Mesenchymal stem cell (in vitro differentiated cells and primary cell): ENCODE measurements at regions not wholly inside any gene's neighbourhood (a gene's known extent, or its start where the extent isn't known, plus 50 kb on each side); places are given as distances from the start of the nearest gene placed in this dataset.

Source experiments
- DNase-seq: peaks from one replicate; pipeline ENCODE4 v3.0.0-alpha.2; 2013
- H2AFZ ChIP-seq: one replicate; pipeline ENCODE4 v1.6.1; 2013; ENCODE audit warnings: low read depth, mild to moderate bottlenecking, control low read depth, inconsistent platforms, low read length, moderate library complexity
- H2AK5ac ChIP-seq: 2 replicates; pipeline ENCODE4 v1.6.1; 2013; ENCODE audit warnings: low read length, moderate library complexity, mild to moderate bottlenecking, inconsistent platforms; ENCODE audit not compliant: severe bottlenecking
- H2BK120ac ChIP-seq: one replicate; pipeline ENCODE4 v1.6.1; 2013; ENCODE audit warnings: low read depth, mild to moderate bottlenecking, inconsistent platforms, low read length, moderate library complexity
- H2BK12ac ChIP-seq, 2 experiments: one replicate each; pipeline ENCODE4 v1.6.1; 2013; ENCODE audit warnings: inconsistent platforms in 2 of 2, low read length in 2 of 2, mild to moderate bottlenecking in 2 of 2, moderate library complexity in 2 of 2, control low read depth in 1 of 2
- H2BK15ac ChIP-seq: one replicate; pipeline ENCODE4 v1.6.1; 2013; ENCODE audit warnings: mild to moderate bottlenecking, low read depth, inconsistent platforms; ENCODE audit not compliant: poor library complexity, severe bottlenecking
- H2BK5ac ChIP-seq: 2 replicates; pipeline ENCODE4 v1.6.1; 2013; ENCODE audit warnings: low read depth, mild to moderate bottlenecking, low read length, control low read depth, inconsistent platforms; ENCODE audit not compliant: poor library complexity, severe bottlenecking
- H3K14ac ChIP-seq, 2 experiments: one replicate each; pipeline ENCODE4 v1.6.1; 2013; ENCODE audit warnings: inconsistent platforms in 2 of 2, low read length in 2 of 2, control low read depth in 1 of 2, mild to moderate bottlenecking in 1 of 2, moderate library complexity in 1 of 2
- H3K18ac ChIP-seq, 2 experiments: one replicate each; pipeline ENCODE4 v1.6.1; 2013; ENCODE audit warnings: inconsistent platforms in 2 of 2, low read length in 2 of 2, control low read depth in 1 of 2, low read depth in 1 of 2, mild to moderate bottlenecking in 1 of 2
- H3K23ac ChIP-seq, 2 experiments: one replicate each; pipeline ENCODE4 v1.6.1; 2013; ENCODE audit warnings: inconsistent platforms in 2 of 2, low read length in 2 of 2, mild to moderate bottlenecking in 2 of 2, moderate library complexity in 2 of 2, control low read depth in 1 of 2
- H3K27ac ChIP-seq: 2 replicates; pipeline ENCODE4 v1.5.1; 2013; ENCODE audit warnings: mild to moderate bottlenecking, moderate library complexity, low read length, control low read depth, inconsistent platforms; ENCODE audit not compliant: poor library complexity, severe bottlenecking
- H3K27me3 ChIP-seq, 2 experiments: 2 replicates each; pipeline versions ENCODE4 v1.6.1 to v1.7.0; 2013; ENCODE audit warnings: low read length in 2 of 2, mild to moderate bottlenecking in 2 of 2, moderate library complexity in 2 of 2, control low read depth in 1 of 2, inconsistent platforms in 1 of 2; ENCODE audit not compliant: control insufficient read depth in 1 of 2, insufficient read depth in 1 of 2
- H3K36me3 ChIP-seq, 2 experiments: 2 replicates each; pipeline versions ENCODE4 v1.6.1 to v1.7.0; 2013; ENCODE audit warnings: low read length in 2 of 2, control low read depth in 1 of 2, inconsistent platforms in 1 of 2, low read depth in 1 of 2, mild to moderate bottlenecking in 1 of 2; ENCODE audit not compliant: insufficient read depth in 2 of 2, control insufficient read depth in 1 of 2
- H3K4ac ChIP-seq, 2 experiments: one replicate each; pipeline ENCODE4 v1.6.1; 2013; ENCODE audit warnings: inconsistent platforms in 2 of 2, low read length in 2 of 2, mild to moderate bottlenecking in 2 of 2, moderate library complexity in 2 of 2, control low read depth in 1 of 2, low read depth in 1 of 2
- H3K4me1 ChIP-seq: 2 replicates; pipeline ENCODE4 v1.6.1; 2013; ENCODE audit warnings: low read depth, low read length, control low read depth; ENCODE audit not compliant: control insufficient read depth, insufficient read depth
- H3K4me2 ChIP-seq: 2 replicates; pipeline ENCODE4 v1.6.1; 2013; ENCODE audit warnings: low read length, mild to moderate bottlenecking, inconsistent platforms; ENCODE audit not compliant: poor library complexity, severe bottlenecking
- H3K4me3 ChIP-seq, 2 experiments: 2 replicates each; pipeline versions ENCODE4 v1.5.1 to v1.7.0; 2013; ENCODE audit warnings: low read length in 2 of 2, mild to moderate bottlenecking in 2 of 2, control low read depth in 1 of 2, low read depth in 1 of 2; ENCODE audit not compliant: insufficient read depth in 1 of 2
- H3K79me1 ChIP-seq: replicated peaks from 2 replicates; pipeline ENCODE4 v1.6.1; 2013; ENCODE audit warnings: mild to moderate bottlenecking, control low read depth, low read length, inconsistent platforms; ENCODE audit not compliant: poor library complexity, severe bottlenecking
- H3K9ac ChIP-seq: 2 replicates; pipeline ENCODE4 v1.7.0; 2013; ENCODE audit warnings: mild to moderate bottlenecking, low read length, moderate library complexity
- H3K9me3 ChIP-seq: 2 replicates; pipeline ENCODE4 v1.7.0; 2013; ENCODE audit warnings: mild to moderate bottlenecking, low read length; ENCODE audit not compliant: control insufficient read depth
- H4K8ac ChIP-seq: one replicate; pipeline ENCODE4 v1.6.1; 2013; ENCODE audit warnings: inconsistent platforms, mild to moderate bottlenecking, low read length, moderate library complexity
- H4K91ac ChIP-seq: one replicate; pipeline ENCODE4 v1.6.1; 2013; ENCODE audit warnings: mild to moderate bottlenecking, low read length, inconsistent platforms
- WGBS: methylation state at CpG from one replicate; pipeline ENCODE4 v1.1.7; 2013; ENCODE audit warnings: mixed read lengths; 5-methylcytosine and 5-hydroxymethylcytosine counted together

DNA sequence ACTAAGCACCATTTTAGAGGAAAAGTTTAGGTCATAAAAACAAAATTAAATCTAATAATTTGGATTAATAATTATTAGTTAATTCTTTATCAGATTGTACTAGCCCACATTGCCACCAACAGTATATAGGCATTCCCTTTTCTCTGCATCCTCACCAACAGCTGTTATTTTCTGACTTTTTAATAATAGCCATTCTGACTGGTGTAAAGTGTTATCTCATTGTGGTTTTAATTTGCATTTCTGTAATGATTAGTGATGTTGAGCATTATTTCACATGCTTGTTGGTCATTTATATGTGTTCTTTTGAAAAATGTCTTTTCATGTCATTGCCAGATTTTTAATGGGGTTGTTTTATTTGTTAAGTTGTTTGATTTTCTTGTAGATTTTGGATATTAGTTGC is 319.1 kb upstream of the SYNCRIP start:
- Histone ChIP-seq H3K4me3 (no peak overlapping the region), H3K9me3 (no peaks in the 10 kb centered on the region), H3K79me1 (no peaks in the 10 kb centered on the region), H3K36me3 (no peaks in the 10 kb centered on the region), H3K18ac (no peak overlapping the region), H4K91ac (no peak overlapping the region), H2AK5ac (no peak overlapping the region), H2BK15ac (no peak overlapping the region), H3K27me3 (no peaks in the 10 kb centered on the region), H3K4me2 (no peak overlapping the region), H2BK120ac (no peak overlapping the region), H3K4me1 (no peaks in the 10 kb centered on the region), H2AFZ (no peak overlapping the region), H3K4ac (no peak overlapping the region), H3K27ac (no peak overlapping the region), H2BK12ac (no peak overlapping the region), H3K23ac (no peak overlapping the region), H2BK5ac (no peak overlapping the region), H3K14ac (no peak overlapping the region), H3K9ac (no peak overlapping the region), H4K8ac (no peak overlapping the region)
- no peak for DNase-seq

DNA sequence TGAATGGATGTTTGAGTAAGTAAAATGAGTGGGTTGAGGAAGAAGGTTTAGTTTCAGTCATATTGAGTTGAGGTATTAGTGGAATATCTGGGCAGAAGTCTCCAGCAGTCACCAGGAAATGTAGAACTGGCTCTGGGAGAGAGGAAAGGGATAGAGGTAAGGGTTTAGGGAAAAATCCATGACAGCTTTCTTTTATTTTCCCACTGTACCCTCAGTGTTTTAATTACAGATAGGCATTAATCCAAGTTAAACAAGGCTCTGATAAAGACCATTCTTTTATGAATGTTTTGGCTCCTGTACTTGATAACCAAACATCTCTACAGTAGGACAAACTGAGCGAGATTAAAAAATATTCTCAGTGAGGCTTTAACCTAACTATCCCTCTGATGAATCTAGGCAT is 318.4 kb upstream of the SYNCRIP start:
- Histone ChIP-seq H3K4me3 (no peak overlapping the region), H2BK5ac (no peak overlapping the region), H3K36me3 (no peaks in the 10 kb centered on the region), H3K79me1 (no peaks in the 10 kb centered on the region), H3K23ac (no peak overlapping the region), H3K4me2 (no peak overlapping the region), H2AFZ (no peak overlapping the region), H2BK12ac (no peak overlapping the region), H3K9ac (no peak overlapping the region), H3K9me3 (no peaks in the 10 kb centered on the region), H4K91ac (no peak overlapping the region), H2BK15ac (no peak overlapping the region), H2AK5ac (no peak overlapping the region), H4K8ac (no peak overlapping the region), H3K27ac (no peak overlapping the region), H3K4ac (no peak overlapping the region), H3K4me1 (no peaks in the 10 kb centered on the region), H3K27me3 (no peaks in the 10 kb centered on the region), H3K18ac (no peak overlapping the region), H3K14ac (no peak overlapping the region), H2BK120ac (no peak overlapping the region)
- no peak for DNase-seq
- whole genome bisulfite sequencing = no CpG with 5 or more reads among the region's 1 CpG

GRCh38 chr6:85948481-85948880 is 305.8 kb upstream of the SYNCRIP start:
- no peak overlapping the region for H2BK15ac ChIP-seq
- no peak overlapping the region for H3K4me2 ChIP-seq
- no peaks in the 10 kb centered on the region for H3K79me1 ChIP-seq
- no peak overlapping the region for H4K8ac ChIP-seq
- no peak overlapping the region for H3K23ac ChIP-seq
- no peaks in the 10 kb centered on the region for H3K27me3 ChIP-seq
- no peak overlapping the region for H3K9ac ChIP-seq
- H3K4ac ChIP-seq = no peak overlapping the region
- no peak overlapping the region for H2BK120ac ChIP-seq
- no peaks in the 10 kb centered on the region for H3K36me3 ChIP-seq
- H2AK5ac ChIP-seq = no peak overlapping the region
- WGBS = no CpG with 5 or more reads among the region's 3 CpGs
- H2AFZ ChIP-seq = no peak overlapping the region
- no peak overlapping the region for H4K91ac ChIP-seq
- no peak for DNase-seq
- no peak overlapping the region for H3K27ac ChIP-seq
- no peak overlapping the region for H3K14ac ChIP-seq
- H3K4me1 ChIP-seq = no peaks in the 10 kb centered on the region
- no peak overlapping the region for H3K4me3 ChIP-seq
- peaks cover 4% of the 10 kb centered on the region for H3K9me3 ChIP-seq
- no peak overlapping the region for H2BK12ac ChIP-seq
- no peak overlapping the region for H3K18ac ChIP-seq
- no peak overlapping the region for H2BK5ac ChIP-seq

DNA sequence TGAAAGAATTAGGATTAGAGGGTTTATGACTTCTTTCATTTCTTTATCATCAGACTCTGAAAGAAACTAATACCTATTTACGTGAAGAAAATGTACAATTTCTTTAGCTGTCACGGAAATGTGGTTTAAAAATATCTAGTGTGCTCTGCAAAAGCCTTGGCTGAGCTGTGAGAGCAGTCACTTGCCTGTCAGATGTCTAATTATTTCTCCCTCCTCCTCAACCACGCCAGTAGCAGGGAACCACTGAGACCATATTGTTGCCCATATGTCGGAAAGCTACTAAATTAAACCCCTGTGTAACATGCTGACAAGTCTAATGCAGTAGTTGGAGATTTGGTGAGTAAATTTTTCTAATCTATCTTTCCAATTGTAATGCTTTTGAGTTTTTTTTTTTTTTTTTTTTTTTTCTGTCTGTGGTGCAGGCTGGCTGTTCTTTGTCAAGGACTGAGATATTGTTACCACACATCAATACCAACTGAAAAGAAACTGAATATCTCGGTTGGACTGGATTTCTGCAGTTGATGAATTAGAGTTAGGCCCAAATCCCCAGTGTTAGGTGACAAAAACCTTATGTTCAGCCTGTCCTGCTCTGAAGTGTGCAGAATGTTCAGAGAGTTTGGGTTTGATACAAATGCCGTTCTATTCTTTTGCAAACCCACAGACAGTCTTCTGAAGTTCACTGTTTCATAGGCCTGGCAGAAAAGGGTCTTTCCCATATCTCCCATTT is 302.9 kb upstream of the SYNCRIP start:
- H4K8ac ChIP-seq = no peak overlapping the region
- H3K4me2 ChIP-seq = no peak overlapping the region
- no peak overlapping the region for H3K4ac ChIP-seq
- no peak overlapping the region for H3K4me3 ChIP-seq
- H3K9ac ChIP-seq = no peak overlapping the region
- no peak overlapping the region for H4K91ac ChIP-seq
- no peak overlapping the region for H3K23ac ChIP-seq
- no peak overlapping the region for H2AK5ac ChIP-seq
- DNase-seq = no peak
- peaks cover 4% of the 10 kb centered on the region for H3K9me3 ChIP-seq
- no peaks in the 10 kb centered on the region for H3K79me1 ChIP-seq
- H3K18ac ChIP-seq = no peak overlapping the region
- H3K27ac ChIP-seq = no peak overlapping the region
- H3K14ac ChIP-seq = no peak overlapping the region
- H3K27me3 ChIP-seq = no peaks in the 10 kb centered on the region
- H2BK15ac ChIP-seq = no peak overlapping the region
- H2AFZ ChIP-seq = no peak overlapping the region
- H3K36me3 ChIP-seq = no peaks in the 10 kb centered on the region
- H3K4me1 ChIP-seq = no peaks in the 10 kb centered on the region
- WGBS = 76% methylated on average over 4 of the region's 6 CpGs
- H2BK5ac ChIP-seq = no peak overlapping the region
- H2BK120ac ChIP-seq = no peak overlapping the region
- no peak overlapping the region for H2BK12ac ChIP-seq
